ENCODE measurements at regions not wholly inside any gene's neighbourhood (a gene's known extent, or its start where the extent isn't known, plus 50 kb on each side); places are given as distances from the start of the nearest gene placed in this dataset.
A peak's percentile ranks its signal among the peaks of the same experiment; 100 is the strongest.
"Not testable (repeated sequence)": the region's sequence is repeated elsewhere in the genome, so short reads cannot be mapped to it uniquely, and the experiment has no call there.

DNA sequence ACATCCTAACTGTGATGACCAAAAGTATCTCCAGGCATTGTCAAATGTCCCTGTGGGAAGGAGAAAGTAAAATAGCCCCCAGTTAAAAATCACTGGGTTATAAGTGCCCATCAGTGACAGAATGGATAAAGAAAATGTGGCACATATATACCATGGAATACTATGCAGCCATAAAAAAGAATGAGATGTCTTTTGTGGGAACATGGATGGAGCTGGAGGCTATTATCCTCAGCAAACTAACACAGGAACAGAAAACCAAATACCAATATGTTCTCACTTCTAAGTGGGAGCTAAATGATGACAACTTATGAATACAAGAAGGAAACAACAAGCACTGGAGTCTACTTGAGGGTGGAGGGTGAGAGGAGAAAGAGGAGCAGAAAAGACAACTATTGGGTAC, 60.9 kb upstream of the TEX13D start:
- H3K36me3 ChIP-seq (ENCODE audit: control insufficient read depth in 2 of 2, insufficient read depth in 1 of 2, low read length in 2 of 2); H3K4me3 ChIP-seq (ENCODE audit: low read depth, low read length); H3K27ac ChIP-seq (ENCODE audit: extremely low read depth, low read depth, low read length); H3K9me3 ChIP-seq (ENCODE audit: control insufficient read depth, insufficient read depth, low read depth, low read length); POLR2A ChIA-PET; H3K4me1 ChIP-seq (ENCODE audit: control insufficient read depth, insufficient read depth, low read length); CTCF ChIA-PET: not testable (repeated sequence)
- peak; percentile 72 for TF ChIP-seq ZNF146 (tag by site-specific recombination; IDR thresholded peaks at IDR 0.05)

DNA sequence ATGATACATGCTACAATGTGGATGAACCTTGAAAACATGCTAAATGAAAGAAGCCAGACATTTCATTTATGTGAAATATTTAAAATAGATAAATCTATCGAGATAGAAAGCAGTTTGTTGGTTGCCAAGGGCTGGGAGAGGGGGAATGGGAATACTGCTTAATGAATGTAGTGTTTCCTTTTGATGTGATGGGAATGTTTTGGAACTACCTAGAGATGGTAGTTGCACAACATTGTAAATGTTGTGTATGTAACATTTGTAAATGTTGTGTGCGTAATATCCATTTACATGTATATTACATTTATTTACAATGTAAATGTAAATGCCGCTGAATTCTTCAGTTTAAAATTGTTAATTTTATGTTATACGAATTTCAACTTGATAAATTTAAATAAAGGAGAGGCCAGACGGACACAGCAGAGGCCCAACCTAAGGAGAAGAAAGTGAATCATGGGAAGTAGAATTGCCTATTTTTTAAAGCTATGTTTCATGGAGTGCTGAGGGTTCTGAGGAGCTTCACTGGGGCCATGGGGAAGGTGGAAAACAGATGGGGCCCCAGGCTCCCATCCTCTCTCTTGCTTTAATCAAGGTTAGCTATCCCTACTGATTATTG, 60.0 kb upstream of the TEX13D start:
- H3K4me3 ChIP-seq (ENCODE audit: low read depth, low read length): no peak overlapping the region
- no peaks in the 10 kb centered on the region for H3K9me3 ChIP-seq (ENCODE audit: control insufficient read depth, insufficient read depth, low read depth, low read length)
- H3K36me3 ChIP-seq (ENCODE audit: control insufficient read depth in 2 of 2, insufficient read depth in 1 of 2, low read length in 2 of 2): no peaks in the 10 kb centered on the region
- POLR2A ChIA-PET: no interaction called here
- CTCF ChIA-PET: no interaction called here
- H3K27ac ChIP-seq (ENCODE audit: extremely low read depth, low read depth, low read length): no peak overlapping the region
- H3K4me1 ChIP-seq (ENCODE audit: control insufficient read depth, insufficient read depth, low read length): no peaks in the 10 kb centered on the region
- no peak for TF ChIP-seq ZNF19 (tag by site-specific recombination; IDR thresholded peaks at IDR 0.05; ENCODE audit: low read depth)
- TF ChIP-seq, protein P1, sequence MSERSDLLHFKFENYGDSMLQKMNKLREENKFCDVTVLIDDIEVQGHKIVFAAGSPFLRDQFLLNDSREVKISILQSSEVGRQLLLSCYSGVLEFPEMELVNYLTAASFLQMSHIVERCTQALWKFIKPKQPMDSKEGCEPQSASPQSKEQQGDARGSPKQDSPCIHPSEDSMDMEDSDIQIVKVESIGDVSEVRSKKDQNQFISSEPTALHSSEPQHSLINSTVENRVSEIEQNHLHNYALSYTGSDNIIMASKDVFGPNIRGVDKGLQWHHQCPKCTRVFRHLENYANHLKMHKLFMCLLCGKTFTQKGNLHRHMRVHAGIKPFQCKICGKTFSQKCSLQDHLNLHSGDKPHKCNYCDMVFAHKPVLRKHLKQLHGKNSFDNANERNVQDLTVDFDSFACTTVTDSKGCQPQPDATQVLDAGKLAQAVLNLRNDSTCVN (tag by site-specific recombination; optimal IDR thresholded peaks at IDR 0.05): no peak
- no peak for TF ChIP-seq FEZF1 (tag by site-specific recombination; IDR thresholded peaks at IDR 0.05)
- no peak for TF ChIP-seq GLIS1 (tag by site-specific recombination; IDR thresholded peaks at IDR 0.05)
- TF ChIP-seq, protein P2, sequence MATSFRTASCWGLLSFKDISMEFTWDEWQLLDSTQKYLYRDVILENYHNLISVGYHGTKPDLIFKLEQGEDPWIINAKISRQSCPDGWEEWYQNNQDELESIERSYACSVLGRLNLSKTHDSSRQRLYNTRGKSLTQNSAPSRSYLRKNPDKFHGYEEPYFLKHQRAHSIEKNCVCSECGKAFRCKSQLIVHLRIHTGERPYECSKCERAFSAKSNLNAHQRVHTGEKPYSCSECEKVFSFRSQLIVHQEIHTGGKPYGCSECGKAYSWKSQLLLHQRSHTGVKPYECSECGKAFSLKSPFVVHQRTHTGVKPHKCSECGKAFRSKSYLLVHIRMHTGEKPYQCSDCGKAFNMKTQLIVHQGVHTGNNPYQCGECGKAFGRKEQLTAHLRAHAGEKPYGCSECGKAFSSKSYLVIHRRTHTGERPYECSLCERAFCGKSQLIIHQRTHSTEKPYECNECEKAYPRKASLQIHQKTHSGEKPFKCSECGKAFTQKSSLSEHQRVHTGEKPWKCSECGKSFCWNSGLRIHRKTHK (tag by site-specific recombination; IDR thresholded peaks at IDR 0.05): no peak

DNA sequence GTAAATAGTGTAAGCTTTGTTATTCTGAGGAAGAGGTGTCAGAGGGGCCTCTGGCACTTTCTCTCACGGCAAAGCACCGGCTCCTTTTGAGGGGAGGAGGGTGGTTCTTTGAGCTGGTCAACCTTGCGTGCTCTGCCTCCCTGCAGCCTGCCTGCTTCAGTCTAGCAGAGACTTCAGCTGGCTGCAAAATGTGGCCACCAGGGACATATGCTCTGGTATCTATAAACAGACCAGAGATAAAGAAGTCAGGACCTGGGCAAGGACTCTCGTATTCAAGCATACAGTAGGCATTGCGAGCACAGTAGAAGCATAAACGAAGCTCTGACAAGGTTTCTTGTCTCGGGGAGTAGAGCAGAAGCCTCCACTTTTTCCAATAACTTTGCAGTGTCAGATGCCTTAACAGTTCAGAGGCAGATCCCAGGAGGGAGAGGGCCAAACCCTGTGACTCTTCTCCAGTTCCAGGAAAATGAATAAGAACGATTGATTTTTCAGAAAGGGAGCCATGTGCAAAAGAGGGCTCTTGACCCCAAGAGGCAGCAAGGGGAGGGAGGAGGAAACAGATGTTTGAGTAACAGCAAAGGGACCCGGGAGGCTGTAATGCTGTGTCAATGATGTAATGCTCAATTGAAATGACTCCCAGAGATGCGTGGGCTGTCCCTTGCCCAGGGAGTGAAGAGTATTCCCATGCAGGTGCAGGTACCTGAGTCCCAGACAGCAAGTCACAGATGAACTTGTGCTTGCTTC, 57.9 kb upstream of the TEX13D start:
- TF ChIP-seq ZNF776 (tag by site-specific recombination; IDR thresholded peaks at IDR 0.05; ENCODE audit: borderline replicate concordance): no peak
- TF ChIP-seq ZNF114 (tag by site-specific recombination; IDR thresholded peaks at IDR 0.05): no peak
- TF ChIP-seq, protein P3, sequence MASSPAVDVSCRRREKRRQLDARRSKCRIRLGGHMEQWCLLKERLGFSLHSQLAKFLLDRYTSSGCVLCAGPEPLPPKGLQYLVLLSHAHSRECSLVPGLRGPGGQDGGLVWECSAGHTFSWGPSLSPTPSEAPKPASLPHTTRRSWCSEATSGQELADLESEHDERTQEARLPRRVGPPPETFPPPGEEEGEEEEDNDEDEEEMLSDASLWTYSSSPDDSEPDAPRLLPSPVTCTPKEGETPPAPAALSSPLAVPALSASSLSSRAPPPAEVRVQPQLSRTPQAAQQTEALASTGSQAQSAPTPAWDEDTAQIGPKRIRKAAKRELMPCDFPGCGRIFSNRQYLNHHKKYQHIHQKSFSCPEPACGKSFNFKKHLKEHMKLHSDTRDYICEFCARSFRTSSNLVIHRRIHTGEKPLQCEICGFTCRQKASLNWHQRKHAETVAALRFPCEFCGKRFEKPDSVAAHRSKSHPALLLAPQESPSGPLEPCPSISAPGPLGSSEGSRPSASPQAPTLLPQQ (tag by site-specific recombination; IDR thresholded peaks at IDR 0.05): no peak
- TF ChIP-seq, protein P4, sequence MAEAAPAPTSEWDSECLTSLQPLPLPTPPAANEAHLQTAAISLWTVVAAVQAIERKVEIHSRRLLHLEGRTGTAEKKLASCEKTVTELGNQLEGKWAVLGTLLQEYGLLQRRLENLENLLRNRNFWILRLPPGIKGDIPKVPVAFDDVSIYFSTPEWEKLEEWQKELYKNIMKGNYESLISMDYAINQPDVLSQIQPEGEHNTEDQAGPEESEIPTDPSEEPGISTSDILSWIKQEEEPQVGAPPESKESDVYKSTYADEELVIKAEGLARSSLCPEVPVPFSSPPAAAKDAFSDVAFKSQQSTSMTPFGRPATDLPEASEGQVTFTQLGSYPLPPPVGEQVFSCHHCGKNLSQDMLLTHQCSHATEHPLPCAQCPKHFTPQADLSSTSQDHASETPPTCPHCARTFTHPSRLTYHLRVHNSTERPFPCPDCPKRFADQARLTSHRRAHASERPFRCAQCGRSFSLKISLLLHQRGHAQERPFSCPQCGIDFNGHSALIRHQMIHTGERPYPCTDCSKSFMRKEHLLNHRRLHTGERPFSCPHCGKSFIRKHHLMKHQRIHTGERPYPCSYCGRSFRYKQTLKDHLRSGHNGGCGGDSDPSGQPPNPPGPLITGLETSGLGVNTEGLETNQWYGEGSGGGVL (tag by site-specific recombination; IDR thresholded peaks at IDR 0.05): no peak
- no peak for TF ChIP-seq ZNF658 (tag by site-specific recombination; IDR thresholded peaks at IDR 0.05)
- TF ChIP-seq ZNF792 (tag by site-specific recombination; IDR thresholded peaks at IDR 0.05): no peak
- no peak for TF ChIP-seq GFI1B (tag by site-specific recombination; IDR thresholded peaks at IDR 0.05)
- no peak overlapping the region for H3K27ac ChIP-seq (ENCODE audit: extremely low read depth, low read depth, low read length)
- CTCF ChIA-PET: no interaction called here
- H3K9me3 ChIP-seq (ENCODE audit: control insufficient read depth, insufficient read depth, low read depth, low read length): no peaks in the 10 kb centered on the region
- H3K36me3 ChIP-seq (ENCODE audit: control insufficient read depth in 2 of 2, insufficient read depth in 1 of 2, low read length in 2 of 2): no peaks in the 10 kb centered on the region
- H3K4me1 ChIP-seq (ENCODE audit: control insufficient read depth, insufficient read depth, low read length): no peaks in the 10 kb centered on the region
- no peak overlapping the region for H3K4me3 ChIP-seq (ENCODE audit: low read depth, low read length)
- POLR2A ChIA-PET: no interaction called here

Measured in HEK293 (cell line).